Dedifferentiated amniotic fluid mesenchymal stem cell (primary cell): ENCODE measurements at regions not wholly inside any gene's neighbourhood (a gene's known extent, or its start where the extent isn't known, plus 50 kb on each side); places are given as distances from the start of the nearest gene placed in this dataset.

Experiments
- DNase-seq: peaks from one replicate; pipeline ENCODE4 v3.0.0-alpha.2; 2016; ENCODE audit errors: extremely low spot score

- no peak for DNase-seq
These were observed 575.9 kb downstream of the METTL15 start for GRCh38 chr11:28684011-28684586.

- peak; percentile 89 for DNase-seq
These were observed 571.7 kb downstream of the METTL15 start for GRCh38 chr11:28679795-28680468.

- no peak for DNase-seq
These were observed 569.5 kb downstream of the METTL15 start for GRCh38 chr11:28677721-28678120.

GRCh38 chr11:28675183-28675582, 567.0 kb downstream of the METTL15 start:
- no peak for DNase-seq

GRCh38 chr11:28674433-28675103, 566.4 kb downstream of the METTL15 start:
- DNase-seq = peak; percentile 86

GRCh38 chr11:28673691-28674432, 565.7 kb downstream of the METTL15 start:
- peak; percentile 30 for DNase-seq

- no peak for DNase-seq
These were observed 563.1 kb downstream of the METTL15 start for GRCh38 chr11:28671274-28671673.

- DNase-seq = peak; percentile 50
These were observed 558.4 kb downstream of the METTL15 start for GRCh38 chr11:28666632-28667031.

- DNase-seq = no peak
These were observed 551.6 kb downstream of the METTL15 start for GRCh38 chr11:28659716-28660348.

- DNase-seq = no peak
These were observed 549.3 kb downstream of the METTL15 start for GRCh38 chr11:28657378-28658030.

- DNase-seq = no peak
These were observed 546.0 kb downstream of the METTL15 start for GRCh38 chr11:28654191-28654590.

GRCh38 chr11:28649922-28650321, 541.7 kb downstream of the METTL15 start:
- no peak for DNase-seq

- DNase-seq = no peak
These were observed 528.4 kb downstream of the METTL15 start for GRCh38 chr11:28636566-28636965.

GRCh38 chr11:28636033-28636432, 527.8 kb downstream of the METTL15 start:
- DNase-seq = no peak

GRCh38 chr11:28632338-28632737, 524.1 kb downstream of the METTL15 start:
- no peak for DNase-seq

- DNase-seq = no peak
These were observed 523.0 kb downstream of the METTL15 start for GRCh38 chr11:28631148-28631547.

GRCh38 chr11:28629235-28629634, 521.0 kb downstream of the METTL15 start:
- no peak for DNase-seq

- DNase-seq = no peak
These were observed 520.2 kb downstream of the METTL15 start for GRCh38 chr11:28628412-28628811.

GRCh38 chr11:28627690-28628255, 519.6 kb downstream of the METTL15 start:
- DNase-seq = no peak

GRCh38 chr11:28625532-28625931, 517.3 kb downstream of the METTL15 start:
- no peak for DNase-seq

GRCh38 chr11:28621753-28622152, 513.6 kb downstream of the METTL15 start:
- no peak for DNase-seq
